GM12872 (cell line): ENCODE measurements at regions not wholly inside any gene's neighbourhood (a gene's known extent, or its start where the extent isn't known, plus 50 kb on each side); places are given as distances from the start of the nearest gene placed in this dataset.

Experiments
- CTCF ChIP-seq: IDR thresholded peaks from 3 replicates; pipeline ENCODE4 v1.5.1; 2011; ENCODE audit warnings: low read depth, mild to moderate bottlenecking, low read length, moderate library complexity; ENCODE audit not compliant: insufficient read depth

- TF ChIP-seq CTCF = no peak
Observed at GRCh38 chr3:101938262-101938847, 89.0 kb downstream of the NFKBIZ start.

- TF ChIP-seq CTCF = no peak
Observed at GRCh38 chr3:101939361-101940049, 90.2 kb downstream of the NFKBIZ start.

GRCh38 chr3:101940521-101941317 is 91.4 kb downstream of the NFKBIZ start:
- no peak for TF ChIP-seq CTCF

GRCh38 chr3:101941318-101942040 is 92.2 kb downstream of the NFKBIZ start:
- no peak for TF ChIP-seq CTCF

GRCh38 chr3:101942356-101942755 is 93.0 kb downstream of the NFKBIZ start:
- no peak for TF ChIP-seq CTCF

GRCh38 chr3:101943029-101943428 is 93.7 kb downstream of the NFKBIZ start:
- TF ChIP-seq CTCF = no peak

- TF ChIP-seq CTCF = no peak
Observed at GRCh38 chr3:101944308-101944707, 95.0 kb downstream of the NFKBIZ start.
